Amygdala (tissue), 56 donors: ENCODE measurements at regions not wholly inside any gene's neighbourhood (a gene's known extent, or its start where the extent isn't known, plus 50 kb on each side); places are given as distances from the start of the nearest gene placed in this dataset.
"Not testable (repeated sequence)": the region's sequence is repeated elsewhere in the genome, so short reads cannot be mapped to it uniquely, and the experiment has no call there.

Experiments used
- DNase-seq, 56 donors: peaks; one replicate each; lab custom pipeline; 2025; lab: John Stamatoyannopoulos, UW

DNA sequence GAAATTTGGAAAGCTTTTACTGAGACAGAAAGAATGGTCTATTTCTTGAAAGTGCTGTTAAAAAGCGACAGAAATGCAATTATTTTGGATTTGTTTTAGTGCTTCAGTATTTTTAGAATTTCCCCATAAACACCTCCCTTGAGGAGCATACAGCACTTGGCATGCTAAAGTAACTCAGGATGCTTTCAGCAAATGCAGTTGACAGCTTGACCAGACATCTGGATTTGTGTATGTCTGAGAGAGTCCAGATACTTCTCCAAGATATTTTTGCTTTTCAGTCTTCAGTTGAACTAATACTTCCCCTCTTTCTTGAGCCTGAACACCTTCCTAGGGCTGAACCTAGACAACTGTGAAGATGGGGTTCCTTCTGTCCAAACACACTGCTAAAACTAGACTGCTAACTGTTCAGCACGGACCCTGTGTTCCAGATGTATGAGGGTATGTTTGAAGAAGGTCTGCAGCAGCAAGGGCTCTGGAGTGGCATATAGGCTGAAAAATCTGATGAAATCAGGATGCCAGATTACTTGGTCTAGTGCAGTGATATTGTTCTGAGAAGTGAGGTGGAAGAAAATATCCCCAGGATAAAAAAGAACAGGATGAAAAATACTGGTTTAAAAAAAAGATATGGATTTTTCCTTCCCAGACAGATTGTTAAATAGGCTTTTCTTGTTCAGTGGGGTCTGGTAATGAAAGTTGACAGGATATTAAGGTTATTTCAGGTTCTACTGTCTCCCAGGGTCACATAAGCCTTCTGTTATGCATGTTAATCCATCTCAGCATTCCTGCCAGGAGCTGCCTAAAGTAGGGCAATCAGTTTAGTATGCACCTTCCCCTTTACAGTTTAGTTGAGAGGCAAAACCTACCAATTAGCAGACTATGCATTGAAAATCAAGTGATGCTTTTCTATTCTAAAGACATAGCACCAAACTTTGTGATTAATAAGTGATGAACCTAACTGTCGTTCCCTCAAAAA is 516.9 kb upstream of the TBL1XR1 start:
- DNase-seq, result no peak

DNA sequence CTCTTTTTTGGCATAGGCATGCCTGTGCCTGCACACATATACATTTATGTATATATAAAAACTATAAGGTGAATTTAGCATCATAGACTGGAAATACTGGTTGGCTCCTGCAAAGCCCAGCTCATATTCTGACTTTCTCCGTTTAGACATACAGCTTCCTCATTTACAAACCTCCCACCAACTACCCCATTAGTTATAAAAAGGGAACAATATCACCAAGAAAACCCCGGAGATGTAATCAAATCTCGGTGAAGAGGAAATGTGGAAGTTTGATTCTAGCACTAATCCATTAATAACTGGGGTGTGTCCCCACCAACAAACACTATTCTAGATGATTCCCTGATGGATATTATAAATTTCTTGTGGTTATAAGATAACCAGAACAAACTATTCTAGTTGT is 517.7 kb upstream of the TBL1XR1 start:
- no peak for DNase-seq

DNA sequence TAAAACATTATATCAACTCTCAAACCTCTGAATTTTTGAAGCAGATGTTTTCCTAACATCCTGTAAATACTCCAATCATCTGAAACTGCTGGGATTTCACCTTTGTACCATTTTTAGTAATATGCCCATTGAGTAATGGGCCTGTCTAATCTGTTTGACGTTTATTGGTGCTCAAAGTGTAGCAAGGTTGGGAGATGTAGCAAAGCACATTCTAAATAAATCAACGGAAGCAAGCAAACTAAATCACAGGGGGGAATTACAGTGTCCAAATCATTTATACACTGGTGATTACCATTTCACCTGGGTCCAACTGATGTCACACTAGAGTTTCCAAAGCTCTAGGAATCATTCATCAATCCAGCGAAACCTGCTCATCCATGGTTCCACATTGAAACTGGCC is 518.7 kb upstream of the TBL1XR1 start:
- no peak for DNase-seq

DNA sequence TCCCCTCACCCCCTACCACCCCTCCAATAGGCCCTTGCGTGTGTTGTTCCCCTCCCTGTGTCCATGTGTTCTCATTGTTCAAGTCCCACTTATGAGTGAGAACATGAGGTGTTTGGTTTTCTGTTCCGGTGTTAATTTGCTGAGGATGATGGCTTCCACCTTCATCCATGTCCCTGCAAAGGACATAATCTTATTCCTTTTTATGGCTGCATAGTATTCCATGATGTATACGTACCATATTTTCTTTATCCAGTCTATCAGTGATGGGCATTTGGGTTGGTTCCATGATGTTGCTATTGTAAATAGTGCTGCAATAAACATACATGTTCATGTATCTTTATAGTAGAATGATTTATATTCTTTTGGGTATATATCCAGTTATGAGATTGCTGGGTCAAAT is 523.6 kb upstream of the TBL1XR1 start:
- DNase-seq, result not testable (repeated sequence)

DNA sequence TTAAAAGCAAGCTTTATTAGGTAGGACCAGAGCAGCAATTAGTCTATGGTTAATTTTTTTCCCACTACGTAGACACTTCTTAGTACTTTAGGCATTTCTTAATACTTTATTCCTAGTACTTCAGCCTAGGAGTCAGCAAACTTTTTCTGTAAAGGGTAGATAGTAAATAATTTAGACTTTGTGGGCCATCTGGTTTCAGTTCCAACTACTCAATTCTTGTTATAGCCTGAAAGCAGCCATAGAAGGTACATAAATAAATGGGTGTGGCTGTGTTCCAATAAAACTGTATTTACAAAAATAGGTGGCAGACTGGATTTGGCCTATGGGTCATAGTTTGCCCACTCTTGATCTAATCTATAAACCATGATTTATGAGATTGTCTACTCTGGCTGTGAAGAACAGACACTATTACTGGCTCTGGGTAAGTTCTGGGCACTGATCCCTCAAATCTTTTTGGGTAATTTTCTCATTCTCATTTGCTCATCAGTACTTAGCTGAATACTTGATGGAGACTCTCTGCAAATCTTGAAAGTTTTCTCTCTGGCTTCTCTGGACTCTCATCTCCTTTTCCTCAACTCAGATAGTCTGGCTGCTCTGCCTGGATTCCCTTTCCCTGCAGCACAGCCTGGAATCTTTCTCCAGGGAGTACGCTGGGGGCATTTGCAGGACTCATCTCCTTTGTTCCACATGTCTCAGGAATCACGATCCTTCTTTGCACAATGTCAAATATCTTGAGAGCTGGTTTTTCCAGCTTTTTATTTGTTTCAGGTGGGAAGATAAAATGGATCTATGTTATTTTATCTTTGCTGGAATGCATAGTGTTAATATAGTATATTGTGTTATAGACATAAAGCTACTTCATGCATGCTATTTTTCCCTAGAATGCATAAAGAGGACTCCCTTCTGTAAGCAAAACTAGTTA is 524.8 kb upstream of the TBL1XR1 start:
- DNase-seq, result no peak

DNA sequence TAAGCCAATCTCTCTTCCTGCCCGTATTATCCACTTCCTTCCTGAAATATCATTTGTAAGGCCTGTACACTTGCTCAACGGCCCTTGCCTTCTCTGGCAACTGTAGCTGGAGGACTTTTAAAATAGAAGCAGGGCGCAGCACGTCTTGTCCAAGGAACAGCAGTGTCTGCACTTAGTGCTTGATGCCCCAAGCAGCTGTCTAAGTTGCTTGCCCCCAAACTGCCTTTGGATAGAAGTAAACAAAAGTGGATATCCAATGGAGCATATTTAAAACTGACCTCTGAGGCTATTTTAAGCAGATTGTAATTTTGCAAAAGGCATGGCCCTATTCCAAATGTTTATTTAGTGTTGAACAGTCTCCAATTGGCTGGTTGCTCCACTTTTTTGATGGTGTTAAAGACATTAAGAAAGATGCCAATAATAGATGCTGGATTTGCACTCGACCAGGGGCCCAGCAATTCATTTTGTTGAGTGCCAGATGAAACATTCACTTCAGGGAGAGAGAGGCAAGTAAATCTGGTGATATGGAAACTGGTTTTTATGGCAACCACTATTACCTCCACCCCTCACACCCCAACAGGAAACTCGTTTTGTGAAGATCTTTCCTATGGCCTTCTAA is 526.8 kb upstream of the TBL1XR1 start:
- DNase-seq, result peak in 17 of 56 donors; percentile 3 to 54 (median 14)

DNA sequence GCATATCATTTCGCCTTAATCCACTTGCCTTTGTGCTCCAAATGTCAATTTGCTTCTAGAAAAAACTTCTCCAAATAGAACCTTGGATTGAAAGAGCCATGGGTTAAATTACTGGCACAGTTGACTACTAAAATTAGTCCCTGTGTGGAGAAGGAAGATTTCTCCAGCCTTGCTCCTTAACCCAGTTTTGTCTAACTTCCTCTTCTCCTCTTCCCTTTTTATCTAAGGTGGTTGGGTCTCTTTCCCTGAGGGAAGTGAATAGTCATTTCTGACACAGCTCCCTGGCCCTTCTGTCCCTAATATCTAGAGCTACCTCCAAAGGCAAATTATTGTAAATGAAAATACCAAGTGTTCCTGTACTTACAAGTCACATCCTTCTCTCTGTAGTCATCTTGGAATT is 527.9 kb upstream of the TBL1XR1 start:
- no peak for DNase-seq

DNA sequence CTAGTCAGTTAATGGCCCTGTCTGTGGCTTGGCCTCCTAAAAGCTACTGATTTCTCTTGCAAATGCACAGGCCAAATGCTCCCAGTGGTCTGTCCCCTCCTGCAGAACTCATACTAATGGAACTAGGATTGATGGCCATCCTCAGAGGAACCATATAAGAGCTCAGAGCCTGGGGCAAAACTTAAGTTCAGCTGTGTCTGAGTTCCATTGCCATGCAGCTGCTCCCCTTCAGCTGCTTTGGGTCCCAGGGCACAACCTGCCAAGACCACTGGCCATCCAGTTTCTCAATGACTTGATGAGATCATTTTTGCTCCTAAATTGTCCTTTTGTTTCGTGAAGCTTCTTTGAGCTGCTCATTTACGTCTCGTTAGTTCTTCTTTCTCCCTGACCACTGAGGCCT is 529.5 kb upstream of the TBL1XR1 start:
- DNase-seq, result no peak

DNA sequence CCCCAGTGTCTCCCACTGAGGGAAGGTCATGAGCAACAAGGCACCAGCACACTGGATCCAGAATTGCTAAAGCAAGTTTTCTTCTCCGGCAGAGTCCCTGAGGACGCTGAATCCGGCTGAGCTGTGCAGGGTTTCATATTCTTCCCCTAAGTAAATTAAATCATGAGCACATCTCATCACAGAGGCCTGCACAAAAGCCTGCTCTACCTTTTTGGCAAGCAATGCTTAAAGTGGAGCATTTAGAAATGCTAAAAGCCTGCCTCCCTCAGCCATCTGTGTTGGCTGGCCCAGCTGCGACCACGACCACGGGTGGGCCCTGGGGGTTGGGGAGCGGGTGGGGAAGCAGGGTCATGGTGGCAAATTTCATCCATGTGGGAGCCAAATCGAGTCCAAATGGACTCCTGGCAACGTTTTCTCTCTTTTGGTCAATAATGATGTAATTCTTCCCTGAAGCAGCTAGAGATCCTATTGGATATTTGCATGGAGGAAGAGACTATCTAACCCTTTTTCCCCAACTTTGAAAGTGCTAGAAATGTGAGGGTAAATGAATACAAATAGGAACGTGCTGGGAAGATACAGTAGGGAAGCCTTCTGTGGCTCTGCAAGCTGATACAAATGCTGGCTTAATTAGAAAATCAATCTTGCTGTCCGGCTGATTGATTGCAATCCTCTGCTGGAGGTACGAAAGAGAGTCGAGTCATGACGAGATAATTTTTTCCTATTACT is 532.8 kb upstream of the TBL1XR1 start:
- DNase-seq, result peak in 1 of 56 donors; percentile 14

DNA sequence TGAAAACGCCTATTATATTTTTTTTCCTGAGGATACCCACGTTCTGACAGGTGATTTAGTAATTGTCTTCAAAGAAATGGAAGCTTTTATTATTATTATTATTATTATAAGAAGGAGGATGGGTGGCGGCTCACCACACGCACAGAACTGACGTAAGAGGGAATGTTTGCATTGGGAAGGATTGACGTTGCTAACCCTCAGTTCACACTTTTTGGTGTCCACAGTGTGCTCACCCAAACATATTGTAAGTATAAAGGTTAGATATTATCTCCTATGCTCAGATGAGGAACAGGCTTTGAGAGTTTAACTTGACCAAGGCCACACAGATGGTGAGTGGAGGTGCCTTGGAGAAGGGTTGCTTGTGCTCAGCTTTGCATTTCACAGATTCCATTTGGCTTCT is 533.5 kb upstream of the TBL1XR1 start:
- no peak for DNase-seq

DNA sequence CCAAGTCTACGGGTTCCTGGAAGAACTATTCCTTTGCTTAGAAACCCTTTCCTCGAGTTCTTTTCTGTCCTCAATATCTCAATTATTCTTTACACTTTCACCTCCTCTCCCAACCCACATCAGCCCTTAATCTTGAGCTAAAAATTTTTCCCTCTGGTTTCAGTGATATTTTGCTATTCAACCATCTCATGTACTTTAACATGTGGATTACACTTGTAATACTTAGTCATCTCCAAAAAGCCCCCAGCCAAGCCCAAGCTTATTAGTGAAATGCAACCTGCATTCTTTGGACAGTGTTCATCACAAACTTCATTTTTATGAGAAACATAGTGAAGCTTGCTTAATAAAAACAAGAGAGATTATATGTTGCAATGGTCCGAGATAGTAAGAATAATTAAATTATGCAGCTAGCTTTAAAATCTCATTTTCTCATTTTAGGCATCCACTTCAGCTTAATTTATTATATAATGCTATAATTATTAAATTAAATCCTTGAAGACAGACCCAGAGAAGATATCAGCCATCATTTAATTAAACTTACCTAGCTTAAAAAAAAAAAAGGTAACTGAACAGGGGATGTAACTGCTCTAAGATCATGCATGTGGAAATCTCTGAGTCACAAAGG is 534.5 kb upstream of the TBL1XR1 start:
- DNase-seq, result no peak

DNA sequence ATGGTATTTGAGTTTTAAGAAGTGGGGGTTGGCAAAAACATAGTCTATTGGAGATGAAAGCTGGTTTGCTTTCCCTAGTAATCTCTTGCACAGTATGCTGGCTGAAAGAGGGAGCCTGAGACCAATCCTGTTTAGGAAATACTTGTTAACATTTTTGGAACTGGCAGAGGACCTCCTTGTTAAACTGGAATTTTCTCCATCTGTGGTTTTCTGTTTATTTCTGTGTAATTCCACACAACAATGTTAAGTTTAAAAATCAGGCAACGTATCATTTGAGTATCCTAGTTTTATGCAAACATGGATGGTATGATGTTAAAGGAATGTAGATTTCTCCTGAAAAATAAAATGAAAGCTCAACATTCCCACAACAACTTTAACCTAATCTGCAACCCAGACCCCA is 536.0 kb upstream of the TBL1XR1 start:
- DNase-seq, result no peak

DNA sequence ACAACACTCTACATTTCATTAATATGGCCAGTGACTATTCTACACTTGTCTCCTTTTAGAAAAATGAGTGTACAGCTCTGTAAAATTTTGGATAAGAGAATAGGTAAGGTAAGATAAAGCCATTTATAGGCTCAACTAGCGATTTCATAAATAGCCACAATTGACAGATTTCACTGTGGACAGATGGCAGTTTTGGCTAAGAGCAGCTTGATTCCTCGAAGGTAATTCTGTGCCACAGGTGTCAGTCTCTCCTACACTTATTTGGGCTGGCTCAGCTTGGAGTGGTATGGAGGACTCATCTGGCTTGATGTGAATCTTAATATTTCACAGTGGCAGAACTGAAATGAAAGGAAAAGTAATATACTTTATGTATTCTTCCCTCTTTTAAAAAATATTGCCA is 536.7 kb upstream of the TBL1XR1 start:
- no peak for DNase-seq

DNA sequence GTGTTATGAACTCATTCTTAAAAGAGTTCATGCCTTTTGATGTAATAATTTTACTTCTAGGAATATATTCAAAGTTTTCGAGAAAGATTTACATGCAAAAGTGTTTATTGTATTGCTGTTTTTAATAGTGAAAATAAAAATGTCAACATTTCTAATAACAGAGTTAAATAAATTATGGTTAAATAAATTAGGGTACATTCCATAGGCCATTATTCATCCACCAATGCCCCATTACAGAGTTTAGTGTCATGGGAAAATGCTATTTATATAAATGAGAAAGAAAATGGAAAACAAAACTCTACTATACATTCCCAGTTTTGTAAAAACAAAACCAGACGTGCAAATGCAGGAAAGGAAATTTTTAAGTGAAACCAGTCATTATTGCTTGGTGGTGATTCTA is 538.1 kb upstream of the TBL1XR1 start:
- DNase-seq, result no peak

DNA sequence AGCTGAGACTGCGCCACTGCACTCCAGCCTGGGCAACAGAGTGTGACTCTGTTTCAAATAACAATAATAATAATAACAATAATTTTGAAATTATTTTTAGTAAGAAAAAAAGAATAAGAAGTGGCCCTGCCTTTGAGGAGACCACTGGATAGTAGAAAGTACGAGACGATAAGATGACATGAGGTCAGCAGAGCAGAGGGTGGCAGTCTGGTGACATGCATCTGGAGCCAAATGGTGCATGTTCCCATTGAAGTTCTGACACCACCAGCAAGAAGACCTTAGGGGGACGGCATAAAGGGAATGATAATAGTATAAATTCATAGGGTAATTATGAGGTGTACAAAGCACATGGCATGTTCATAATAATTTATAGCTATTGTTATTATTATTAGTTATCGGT is 542.2 kb upstream of the TBL1XR1 start:
- DNase-seq, result no peak

DNA sequence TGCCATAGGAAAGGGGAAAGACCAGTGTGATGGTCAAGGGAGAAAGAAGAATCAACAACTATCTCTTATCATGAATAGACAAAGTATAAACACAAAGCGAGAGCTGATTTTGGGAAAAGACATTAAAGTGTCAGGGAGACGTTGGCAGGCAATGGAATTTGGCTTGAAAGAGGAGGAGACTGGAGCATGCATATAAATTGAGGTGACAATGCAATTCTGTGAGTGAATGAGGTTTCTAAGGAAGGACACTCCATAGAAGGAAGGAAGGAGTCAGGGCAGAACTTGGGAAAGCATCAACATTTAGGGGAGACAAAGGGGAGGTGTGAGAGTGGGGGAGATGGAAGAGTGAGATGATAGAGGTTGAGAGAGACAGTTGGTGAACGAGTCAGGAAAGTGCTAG is 543.0 kb upstream of the TBL1XR1 start:
- no peak for DNase-seq

DNA sequence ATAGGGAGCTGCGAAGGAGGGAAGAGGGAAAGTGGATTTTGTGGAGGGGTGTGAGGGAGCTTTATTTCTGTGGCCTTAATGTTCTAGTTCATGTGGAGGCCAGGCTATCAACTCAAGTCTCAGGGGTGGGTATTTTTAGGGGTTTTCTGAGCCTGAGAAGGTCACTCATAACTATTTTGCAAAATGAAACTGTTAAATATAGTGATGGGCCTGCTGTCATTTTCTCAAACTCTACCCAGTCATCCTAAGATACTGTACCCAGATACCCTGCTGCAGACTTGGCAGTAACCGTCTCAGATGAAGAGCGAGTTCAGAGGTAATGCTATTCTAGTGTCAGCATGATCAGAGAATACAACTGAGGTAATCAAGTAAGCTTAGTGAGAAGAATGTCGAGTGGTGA is 545.0 kb upstream of the TBL1XR1 start:
- no peak for DNase-seq

DNA sequence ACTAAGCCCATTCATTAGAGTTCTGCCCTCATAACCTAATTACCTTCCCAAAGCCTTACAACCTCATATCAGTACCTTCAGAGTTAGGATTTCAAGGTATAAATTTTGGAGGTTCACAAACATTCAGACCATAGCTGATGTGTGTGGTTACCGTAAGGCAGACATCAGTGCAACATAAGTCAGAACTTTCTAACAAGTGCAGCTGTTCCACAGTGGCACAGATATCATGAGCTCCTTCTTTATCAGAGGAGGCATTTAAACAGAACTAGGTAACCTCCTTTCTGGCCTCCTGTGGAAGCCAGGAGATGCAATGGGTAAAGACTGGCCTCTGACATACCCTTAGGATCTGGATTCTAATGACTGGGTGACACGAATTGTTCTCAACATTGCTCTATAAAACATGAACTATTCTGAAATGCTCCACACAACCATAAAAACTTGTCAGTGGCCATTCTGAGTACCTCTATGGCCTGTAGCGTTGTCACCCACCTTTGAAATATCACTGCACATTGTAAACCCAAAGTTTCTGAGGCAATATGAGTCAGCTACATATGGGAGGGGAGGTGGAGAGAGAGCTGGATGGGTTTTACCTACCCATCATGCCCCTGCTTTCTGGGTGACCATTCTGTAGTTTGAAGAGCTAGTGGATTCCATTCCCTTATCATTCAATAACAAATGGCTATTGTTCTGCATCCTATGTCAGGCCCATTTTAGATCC is 546.0 kb upstream of the TBL1XR1 start:
- no peak for DNase-seq
